HG02588 (cell line): ENCODE measurements at regions not wholly inside any gene's neighbourhood (a gene's known extent, or its start where the extent isn't known, plus 50 kb on each side); places are given as distances from the start of the nearest gene placed in this dataset.

Source experiments
- ATAC-seq: cut with Tn5 transposase; IDR thresholded peaks from one replicate; pipeline ENCODE4 v1.9.1; 2021; ENCODE audit warnings: mild to moderate bottlenecking, moderate library complexity; ENCODE audit not compliant: unreplicated experiment

- ATAC-seq = no peak
Observed at GRCh38 chr1:10896673-10897072, 100.2 kb upstream of the CASZ1 start.

GRCh38 chr1:10897321-10897980 is 101.0 kb upstream of the CASZ1 start:
- no peak for ATAC-seq

- ATAC-seq = no peak
Observed at GRCh38 chr1:10897981-10898728, 101.7 kb upstream of the CASZ1 start.

GRCh38 chr1:10898921-10899320 is 102.5 kb upstream of the CASZ1 start:
- no peak for ATAC-seq

GRCh38 chr1:10899490-10900250 is 103.2 kb upstream of the CASZ1 start:
- no peak for ATAC-seq

- ATAC-seq = no peak
Observed at GRCh38 chr1:10900251-10900651, 103.8 kb upstream of the CASZ1 start.

GRCh38 chr1:10900691-10901090 is 104.2 kb upstream of the CASZ1 start:
- ATAC-seq = no peak

GRCh38 chr1:10901091-10901890 is 104.8 kb upstream of the CASZ1 start:
- no peak for ATAC-seq

GRCh38 chr1:10901891-10902805 is 105.7 kb upstream of the CASZ1 start:
- ATAC-seq = no peak

- no peak for ATAC-seq
Observed at GRCh38 chr1:10903421-10903820, 107.0 kb upstream of the CASZ1 start.

GRCh38 chr1:10903821-10904220 is 107.4 kb upstream of the CASZ1 start:
- ATAC-seq = no peak

- no peak for ATAC-seq
Observed at GRCh38 chr1:10904396-10905358, 107.8 kb upstream of the TARDBP start.

- no peak for ATAC-seq
Observed at GRCh38 chr1:10905841-10906655, 106.4 kb upstream of the TARDBP start.

- no peak for ATAC-seq
Observed at GRCh38 chr1:10906866-10907519, 105.5 kb upstream of the TARDBP start.

- ATAC-seq = no peak
Observed at GRCh38 chr1:10908266-10908665, 104.2 kb upstream of the TARDBP start.

- no peak for ATAC-seq
Observed at GRCh38 chr1:10909697-10910680, 102.5 kb upstream of the TARDBP start.
